ENCODE measurements at regions not wholly inside any gene's neighbourhood (a gene's known extent, or its start where the extent isn't known, plus 50 kb on each side); places are given as distances from the start of the nearest gene placed in this dataset.

DNA sequence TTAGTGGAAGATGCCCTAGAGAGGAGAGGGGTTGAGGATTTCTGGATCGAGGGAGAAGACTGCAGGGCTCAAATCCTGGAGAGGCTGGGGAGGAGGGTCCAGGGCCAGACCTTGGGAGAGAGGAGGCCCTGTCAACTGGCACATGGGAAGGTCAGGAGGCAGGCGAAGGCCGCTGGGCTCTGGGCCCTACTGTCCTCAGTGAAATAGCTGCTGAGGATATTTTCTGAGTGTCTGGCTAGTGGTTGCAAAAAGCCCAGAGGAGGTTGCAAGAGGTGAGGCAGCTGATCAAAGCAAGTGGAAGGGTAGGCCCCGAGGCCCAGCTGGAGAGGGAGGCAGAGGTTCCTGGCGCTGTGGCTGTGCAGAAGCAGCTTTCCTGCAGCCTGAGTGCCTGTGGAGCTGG lies 103.4 kb upstream of the MLN start:
- TF ChIP-seq POLR2A (IDR thresholded peaks at IDR 0.05) (no peak), POLR2AphosphoS5 (IDR thresholded peaks at IDR 0.05) (no peak)
- TF ChIP-seq, protein P1, sequence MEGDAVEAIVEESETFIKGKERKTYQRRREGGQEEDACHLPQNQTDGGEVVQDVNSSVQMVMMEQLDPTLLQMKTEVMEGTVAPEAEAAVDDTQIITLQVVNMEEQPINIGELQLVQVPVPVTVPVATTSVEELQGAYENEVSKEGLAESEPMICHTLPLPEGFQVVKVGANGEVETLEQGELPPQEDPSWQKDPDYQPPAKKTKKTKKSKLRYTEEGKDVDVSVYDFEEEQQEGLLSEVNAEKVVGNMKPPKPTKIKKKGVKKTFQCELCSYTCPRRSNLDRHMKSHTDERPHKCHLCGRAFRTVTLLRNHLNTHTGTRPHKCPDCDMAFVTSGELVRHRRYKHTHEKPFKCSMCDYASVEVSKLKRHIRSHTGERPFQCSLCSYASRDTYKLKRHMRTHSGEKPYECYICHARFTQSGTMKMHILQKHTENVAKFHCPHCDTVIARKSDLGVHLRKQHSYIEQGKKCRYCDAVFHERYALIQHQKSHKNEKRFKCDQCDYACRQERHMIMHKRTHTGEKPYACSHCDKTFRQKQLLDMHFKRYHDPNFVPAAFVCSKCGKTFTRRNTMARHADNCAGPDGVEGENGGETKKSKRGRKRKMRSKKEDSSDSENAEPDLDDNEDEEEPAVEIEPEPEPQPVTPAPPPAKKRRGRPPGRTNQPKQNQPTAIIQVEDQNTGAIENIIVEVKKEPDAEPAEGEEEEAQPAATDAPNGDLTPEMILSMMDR (IDR thresholded peaks at IDR 0.05) = no peak
